Smooth muscle cell (in vitro differentiated cells): ENCODE measurements at regions not wholly inside any gene's neighbourhood (a gene's known extent, or its start where the extent isn't known, plus 50 kb on each side); places are given as distances from the start of the nearest gene placed in this dataset.

Experiments
- DNase-seq: peaks from one replicate; lab custom pipeline; 2025; ENCODE audit not compliant: unreplicated experiment; lab: John Stamatoyannopoulos, UW
- H2AFZ ChIP-seq: fragments of 200-600 bp; sonication (generic); 2 replicates; pipeline ENCODE4 v1.6.0; 2016; ENCODE audit warnings: antibody characterized with exemption, low read depth, mild to moderate bottlenecking
- H3F3A ChIP-seq: fragments of 200-600 bp; sonication (generic); 2 replicates; pipeline ENCODE4 v1.6.0; 2017; ENCODE audit warnings: antibody characterized with exemption, low read depth
- H3K27ac ChIP-seq: fragments of 200-600 bp; sonication (generic); 2 replicates; pipeline ENCODE4 v1.5.1; 2016; ENCODE audit warnings: low read depth, mild to moderate bottlenecking
- H3K27me3 ChIP-seq: fragments of 200-600 bp; sonication (generic); 2 replicates; pipeline ENCODE4 v1.6.1; 2016; ENCODE audit warnings: low read depth, mild to moderate bottlenecking
- H3K36me3 ChIP-seq: fragments of 200-600 bp; sonication (generic); 2 replicates; pipeline ENCODE4 v1.5.1; 2016; ENCODE audit warnings: low read depth
- H3K4me1 ChIP-seq: fragments of 200-600 bp; sonication (generic); 2 replicates; pipeline ENCODE4 v1.5.1; 2016; ENCODE audit warnings: low read depth
- H3K4me2 ChIP-seq: fragments of 200-600 bp; sonication (generic); 2 replicates; pipeline ENCODE4 v1.6.0; 2016; ENCODE audit warnings: mild to moderate bottlenecking
- H3K4me3 ChIP-seq: fragments of 200-600 bp; sonication (generic); 2 replicates; pipeline ENCODE4 v1.5.1; 2016; ENCODE audit warnings: mild to moderate bottlenecking
- H3K79me2 ChIP-seq: fragments of 200-600 bp; sonication (generic); 2 replicates; pipeline ENCODE4 v1.6.0; 2016; ENCODE audit warnings: low read depth, mild to moderate bottlenecking
- H3K9ac ChIP-seq: fragments of 200-600 bp; sonication (generic); 2 replicates; pipeline ENCODE4 v1.6.0; 2016; ENCODE audit warnings: low read depth
- H3K9me3 ChIP-seq: fragments of 200-600 bp; sonication (generic); replicated peaks from 2 replicates; pipeline ENCODE4 v1.5.1; 2016; ENCODE audit warnings: low read depth
- H4K20me1 ChIP-seq: fragments of 200-600 bp; sonication (generic); 2 replicates; pipeline ENCODE4 v1.6.0; 2016; ENCODE audit warnings: low read depth
- CTCF ChIP-seq: fragments of 200-600 bp; sonication (generic); IDR thresholded peaks from 2 replicates; pipeline ENCODE4 v1.5.1; 2017; ENCODE audit warnings: borderline replicate concordance, mild to moderate bottlenecking, antibody characterized with exemption; ENCODE audit not compliant: insufficient read depth, poor library complexity, severe bottlenecking
- WGBS: methylation state at CpG from one replicate; pipeline ENCODE4 v1.1.7; 2016; ENCODE audit warnings: low lambda C conversion rate; 5-methylcytosine and 5-hydroxymethylcytosine counted together

- Histone ChIP-seq H4K20me1 (no peaks in the 10 kb centered on the region), H3K4me1 (no peaks in the 10 kb centered on the region), H3K4me2 (no peak overlapping the region), H3K9me3 (no peaks in the 10 kb centered on the region), H3F3A (no peaks in the 10 kb centered on the region), H3K4me3 (no peak overlapping the region), H3K79me2 (no peaks in the 10 kb centered on the region), H3K9ac (no peak overlapping the region), H3K27ac (no peak overlapping the region), H2AFZ (no peak overlapping the region), H3K36me3 (no peaks in the 10 kb centered on the region), H3K27me3 (no peaks in the 10 kb centered on the region)
- no peak for TF ChIP-seq CTCF
- no peak for DNase-seq
- 72% methylated on average over 7 of the region's 7 CpGs for WGBS
Measured at GRCh38 chr1:166384948-166385347, 218.1 kb upstream of the FAM78B start.

GRCh38 chr1:166390366-166391033 is 223.7 kb upstream of the FAM78B start:
- 69% methylated on average over 2 of the region's 2 CpGs for WGBS
- no peaks in the 10 kb centered on the region for H3K27me3 ChIP-seq
- H3K36me3 ChIP-seq: no peaks in the 10 kb centered on the region
- no peak overlapping the region for H3K27ac ChIP-seq
- H3K9me3 ChIP-seq: no peaks in the 10 kb centered on the region
- no peaks in the 10 kb centered on the region for H4K20me1 ChIP-seq
- no peak for TF ChIP-seq CTCF
- H3K4me3 ChIP-seq: no peak overlapping the region
- H3K9ac ChIP-seq: no peak overlapping the region
- H3K79me2 ChIP-seq: no peaks in the 10 kb centered on the region
- no peak for DNase-seq
- H3F3A ChIP-seq: no peaks in the 10 kb centered on the region
- no peaks in the 10 kb centered on the region for H3K4me1 ChIP-seq
- H2AFZ ChIP-seq: no peak overlapping the region
- H3K4me2 ChIP-seq: no peak overlapping the region

- Histone ChIP-seq H3K27ac (no peak overlapping the region), H3K36me3 (no peaks in the 10 kb centered on the region), H3K4me1 (no peaks in the 10 kb centered on the region), H3K9ac (no peak overlapping the region), H2AFZ (no peak overlapping the region), H4K20me1 (no peaks in the 10 kb centered on the region), H3F3A (no peaks in the 10 kb centered on the region), H3K4me2 (no peak overlapping the region), H3K79me2 (no peaks in the 10 kb centered on the region), H3K4me3 (no peak overlapping the region), H3K9me3 (no peaks in the 10 kb centered on the region), H3K27me3 (no peaks in the 10 kb centered on the region)
- no peak for DNase-seq
- WGBS: 88% methylated on average over 5 of the region's 5 CpGs
- no peak for TF ChIP-seq CTCF
Measured at GRCh38 chr1:166391279-166392066, 224.7 kb upstream of the FAM78B start.
